ENCODE measurements at regions not wholly inside any gene's neighbourhood (a gene's known extent, or its start where the extent isn't known, plus 50 kb on each side); places are given as distances from the start of the nearest gene placed in this dataset.

- DNase-seq (ENCODE audit: low spot score) = no peak
- in situ Hi-C loops (cut with MboI; ENCODE audit: low sequenced_read_pairs, unreplicated experiment) = no loop called here
- TF ChIP-seq CTCF (IDR thresholded peaks at IDR 0.05; ENCODE audit: borderline replicate concordance, control extremely low read depth, extremely low read depth, insufficient read depth, missing control alignments) = no peak
Observed at GRCh38 chr10:63007112-63007511, 126.0 kb upstream of the NRBF2 start.

- TF ChIP-seq CTCF (IDR thresholded peaks at IDR 0.05; ENCODE audit: borderline replicate concordance, control extremely low read depth, extremely low read depth, insufficient read depth, missing control alignments) = no peak
- no peak for DNase-seq (ENCODE audit: low spot score)
- in situ Hi-C loops (cut with MboI; ENCODE audit: low sequenced_read_pairs, unreplicated experiment) = no loop called here
Observed at GRCh38 chr10:63005246-63005645, 127.9 kb upstream of the NRBF2 start.

GRCh38 chr10:63003816-63004453 lies 129.2 kb upstream of the NRBF2 start:
- in situ Hi-C loops (cut with MboI; ENCODE audit: low sequenced_read_pairs, unreplicated experiment) = no loop called here
- no peak for TF ChIP-seq CTCF (IDR thresholded peaks at IDR 0.05; ENCODE audit: borderline replicate concordance, control extremely low read depth, extremely low read depth, insufficient read depth, missing control alignments)
- no peak for DNase-seq (ENCODE audit: low spot score)

- no peak for TF ChIP-seq CTCF (IDR thresholded peaks at IDR 0.05; ENCODE audit: borderline replicate concordance, control extremely low read depth, extremely low read depth, insufficient read depth, missing control alignments)
- in situ Hi-C loops (cut with MboI; ENCODE audit: low sequenced_read_pairs, unreplicated experiment) = no loop called here
Observed at GRCh38 chr10:62996925-62997324, 136.2 kb upstream of the NRBF2 start.

GRCh38 chr10:62996516-62996915 lies 136.6 kb upstream of the NRBF2 start:
- DNase-seq (ENCODE audit: low spot score) = no peak
- no peak for TF ChIP-seq CTCF (IDR thresholded peaks at IDR 0.05; ENCODE audit: borderline replicate concordance, control extremely low read depth, extremely low read depth, insufficient read depth, missing control alignments)
- in situ Hi-C loops (cut with MboI; ENCODE audit: low sequenced_read_pairs, unreplicated experiment) = no loop called here

More at GRCh38 chr10:62996925-62997324, 136.2 kb upstream of the NRBF2 start:
- no peak for DNase-seq (ENCODE audit: low spot score)

GRCh38 chr10:62993121-62993520 lies 140.0 kb upstream of the NRBF2 start:
- no peak for DNase-seq (ENCODE audit: low spot score)
- in situ Hi-C loops (cut with MboI; ENCODE audit: low sequenced_read_pairs, unreplicated experiment) = no loop called here
- no peak for TF ChIP-seq CTCF (IDR thresholded peaks at IDR 0.05; ENCODE audit: borderline replicate concordance, control extremely low read depth, extremely low read depth, insufficient read depth, missing control alignments)

Measured in GM13976 (cell line).